VCaP (cell line): ENCODE measurements at regions not wholly inside any gene's neighbourhood (a gene's known extent, or its start where the extent isn't known, plus 50 kb on each side); places are given as distances from the start of the nearest gene placed in this dataset.
"Not testable (repeated sequence)": the region's sequence is repeated elsewhere in the genome, so short reads cannot be mapped to it uniquely, and the experiment has no call there.

Experiments
- H3K27ac ChIP-seq: fragments of 450-650 bp; 2 replicates; pipeline ENCODE4 v1.5.1; 2017
- CTCF ChIP-seq: fragments of 450-650 bp; conservative IDR thresholded peaks from 2 replicates; pipeline ENCODE4 v1.5.1; 2017; ENCODE audit warnings: mild to moderate bottlenecking, moderate library complexity

GRCh38 chr11:134853992-134854991 lies 442.2 kb upstream of the B3GAT1 start:
- TF ChIP-seq CTCF: no peak
- H3K27ac ChIP-seq: no peak overlapping the region

- H3K27ac ChIP-seq: not testable (repeated sequence)
Observed at GRCh38 chr11:134851503-134852224, 439.6 kb upstream of the B3GAT1 start.

- H3K27ac ChIP-seq: no peak overlapping the region
- TF ChIP-seq CTCF: no peak
Observed at GRCh38 chr11:134850566-134850965, 438.5 kb upstream of the B3GAT1 start.

- TF ChIP-seq CTCF: no peak
- no peak overlapping the region for H3K27ac ChIP-seq
Observed at GRCh38 chr11:134849833-134850232, 437.8 kb upstream of the B3GAT1 start.

GRCh38 chr11:134847083-134847715 lies 435.2 kb upstream of the B3GAT1 start:
- TF ChIP-seq CTCF: no peak

GRCh38 chr11:134846328-134847082 lies 434.5 kb upstream of the B3GAT1 start:
- H3K27ac ChIP-seq: no peak overlapping the region
- TF ChIP-seq CTCF: no peak

More at GRCh38 chr11:134847083-134847715, 435.2 kb upstream of the B3GAT1 start:
- H3K27ac ChIP-seq: no peak overlapping the region

- no peak for TF ChIP-seq CTCF
- H3K27ac ChIP-seq: no peak overlapping the region
Observed at GRCh38 chr11:134845474-134846327, 433.7 kb upstream of the B3GAT1 start.
